ENCODE measurements at regions not wholly inside any gene's neighbourhood (a gene's known extent, or its start where the extent isn't known, plus 50 kb on each side); places are given as distances from the start of the nearest gene placed in this dataset.

DNA sequence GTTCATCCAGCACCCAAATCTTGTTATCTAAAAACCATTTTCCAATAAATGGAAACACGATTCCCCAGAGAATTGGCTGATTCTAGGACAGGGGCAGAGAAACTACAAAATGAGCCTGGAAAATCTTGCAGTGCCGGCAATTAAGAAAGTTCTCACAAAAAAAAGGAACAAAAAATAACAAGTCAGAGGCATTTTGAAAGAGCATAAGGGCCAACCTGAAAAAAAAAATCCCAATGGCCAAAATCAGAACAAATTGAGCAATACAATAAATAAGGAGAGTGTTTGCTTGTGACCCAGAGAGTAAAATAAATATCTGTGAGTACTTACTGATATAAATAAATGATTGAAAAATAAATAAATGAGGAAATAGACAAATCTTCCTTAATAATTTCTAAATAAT is 55.1 kb upstream of the S1PR3 start:
- Histone ChIP-seq H3K27ac (ENCODE audit: extremely low read length, insufficient read depth, low read length) (no peak overlapping the region), H3K36me3 (replicated peaks in 1 of 2; ENCODE audit: control insufficient read depth in 1 of 2, insufficient read depth in 2 of 2, low read length in 2 of 2) (no peaks in the 10 kb centered on the region), H3K27me3 (ENCODE audit: control insufficient read depth in 1 of 2, insufficient read depth in 2 of 2, low read length in 2 of 2) (peaks cover 0 to 3% of the 10 kb centered on the region in 2 experiments; a peak in 1 of 5 replicates), H3K79me2 (ENCODE audit: insufficient read depth, low read length) (no peaks in the 10 kb centered on the region), H3K9ac (ENCODE audit: insufficient read depth, low read depth, low read length) (no peak overlapping the region), H3K4me1 (ENCODE audit: insufficient read depth, low read length) (no peaks in the 10 kb centered on the region), H3K4me3 (replicated peaks in 1 of 3; ENCODE audit: insufficient read depth in 1 of 3, low read depth in 2 of 3, low read length in 3 of 3) (no peak overlapping the region), H3K4me2 (ENCODE audit: low read depth, low read length) (no peak overlapping the region), H3K9me3 (ENCODE audit: low read length) (peaks cover 2% of the 10 kb centered on the region), H4K20me1 (ENCODE audit: insufficient read depth, low read length) (no peaks in the 10 kb centered on the region), H2AFZ (ENCODE audit: low read length) (no peak overlapping the region)
- in situ Hi-C loops (cut with HindIII; ENCODE audit: extremely low pct_ligation_motif_present, low pct_unique_long_range_greater_than_20kb) (no loop called here), intact Hi-C loops (cut with micrococcal nuclease; ENCODE audit: unreplicated experiment) (no loop called here)
- ATAC-seq (no peak), DNase-seq (ENCODE audit: low spot score) (no peak), FAIRE-seq (no peak)
- ChIA-PET CTCF (ENCODE audit: low intra/inter-chr PET ratio, low total read pairs) (no interaction called here), POLR2A (no interaction called here)
- WGBS (ENCODE audit: low lambda C conversion rate), result 10% methylated on average over 2 of the region's 2 CpGs
- no TSS peak for BruUV-seq (replicated peaks)
- TF ChIP-seq HNF4A (CRISPR knock-in tag; IDR thresholded peaks at IDR 0.05), result no peak
- TF ChIP-seq, protein P1, sequence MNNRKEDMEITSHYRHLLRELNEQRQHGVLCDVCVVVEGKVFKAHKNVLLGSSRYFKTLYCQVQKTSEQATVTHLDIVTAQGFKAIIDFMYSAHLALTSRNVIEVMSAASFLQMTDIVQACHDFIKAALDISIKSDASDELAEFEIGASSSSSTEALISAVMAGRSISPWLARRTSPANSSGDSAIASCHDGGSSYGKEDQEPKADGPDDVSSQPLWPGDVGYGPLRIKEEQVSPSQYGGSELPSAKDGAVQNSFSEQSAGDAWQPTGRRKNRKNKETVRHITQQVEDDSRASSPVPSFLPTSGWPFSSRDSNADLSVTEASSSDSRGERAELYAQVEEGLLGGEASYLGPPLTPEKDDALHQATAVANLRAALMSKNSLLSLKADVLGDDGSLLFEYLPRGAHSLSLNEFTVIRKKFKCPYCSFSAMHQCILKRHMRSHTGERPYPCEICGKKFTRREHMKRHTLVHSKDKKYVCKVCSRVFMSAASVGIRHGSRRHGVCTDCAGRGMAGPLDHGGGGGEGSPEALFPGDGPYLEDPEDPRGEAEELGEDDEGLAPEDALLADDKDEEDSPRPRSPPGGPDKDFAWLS (CRISPR knock-in tag; IDR thresholded peaks at IDR 0.05; ENCODE audit: borderline replicate concordance), result no peak
- no peak for TF ChIP-seq TSC22D2 (CRISPR knock-in tag; IDR thresholded peaks at IDR 0.05; ENCODE audit: borderline replicate concordance)
- no peak for TF ChIP-seq MAF1 (CRISPR knock-in tag; IDR thresholded peaks at IDR 0.05; ENCODE audit: borderline replicate concordance)
- TF ChIP-seq FOXO1 (CRISPR knock-in tag; IDR thresholded peaks at IDR 0.05), result no peak
- no peak for TF ChIP-seq PAWR (CRISPR knock-in tag; IDR thresholded peaks at IDR 0.05; ENCODE audit: borderline replicate concordance)
- TF ChIP-seq ZNF713 (CRISPR knock-in tag; IDR thresholded peaks at IDR 0.05), result no peak
- no peak for TF ChIP-seq THAP11 (CRISPR knock-in tag; IDR thresholded peaks at IDR 0.05)
- no peak for TF ChIP-seq AHR (CRISPR knock-in tag; IDR thresholded peaks at IDR 0.05)
- no peak for TF ChIP-seq ZFP82 (CRISPR knock-in tag; IDR thresholded peaks at IDR 0.05; ENCODE audit: borderline replicate concordance)
- TF ChIP-seq NAIF1 (CRISPR knock-in tag; IDR thresholded peaks at IDR 0.05; ENCODE audit: borderline replicate concordance), result no peak
- no peak for TF ChIP-seq TP53 (CRISPR knock-in tag; conservative IDR thresholded peaks at IDR 0.05)
- no peak for TF ChIP-seq MLXIP (CRISPR knock-in tag; IDR thresholded peaks at IDR 0.05; ENCODE audit: borderline replicate concordance)
- TF ChIP-seq NCOA1 (CRISPR knock-in tag; IDR thresholded peaks at IDR 0.05), result no peak
- TF ChIP-seq, protein P2, sequence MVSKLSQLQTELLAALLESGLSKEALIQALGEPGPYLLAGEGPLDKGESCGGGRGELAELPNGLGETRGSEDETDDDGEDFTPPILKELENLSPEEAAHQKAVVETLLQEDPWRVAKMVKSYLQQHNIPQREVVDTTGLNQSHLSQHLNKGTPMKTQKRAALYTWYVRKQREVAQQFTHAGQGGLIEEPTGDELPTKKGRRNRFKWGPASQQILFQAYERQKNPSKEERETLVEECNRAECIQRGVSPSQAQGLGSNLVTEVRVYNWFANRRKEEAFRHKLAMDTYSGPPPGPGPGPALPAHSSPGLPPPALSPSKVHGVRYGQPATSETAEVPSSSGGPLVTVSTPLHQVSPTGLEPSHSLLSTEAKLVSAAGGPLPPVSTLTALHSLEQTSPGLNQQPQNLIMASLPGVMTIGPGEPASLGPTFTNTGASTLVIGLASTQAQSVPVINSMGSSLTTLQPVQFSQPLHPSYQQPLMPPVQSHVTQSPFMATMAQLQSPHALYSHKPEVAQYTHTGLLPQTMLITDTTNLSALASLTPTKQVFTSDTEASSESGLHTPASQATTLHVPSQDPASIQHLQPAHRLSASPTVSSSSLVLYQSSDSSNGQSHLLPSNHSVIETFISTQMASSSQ (IDR thresholded peaks at IDR 0.05; ENCODE audit: low read depth), result no peak
- TF ChIP-seq, protein P2 (CRISPR knock-in tag; IDR thresholded peaks at IDR 0.05; ENCODE audit: borderline replicate concordance), result no peak
- no peak for TF ChIP-seq NFE2L1 (CRISPR knock-in tag; IDR thresholded peaks at IDR 0.05; ENCODE audit: borderline replicate concordance)
- TF ChIP-seq ZFP37 (CRISPR knock-in tag; IDR thresholded peaks at IDR 0.05; ENCODE audit: borderline replicate concordance), result no peak
- TF ChIP-seq SAP130 (CRISPR knock-in tag; IDR thresholded peaks at IDR 0.05; ENCODE audit: low read depth), result no peak
